Lower leg skin (tissue), 3 donors: ENCODE measurements at regions not wholly inside any gene's neighbourhood (a gene's known extent, or its start where the extent isn't known, plus 50 kb on each side); places are given as distances from the start of the nearest gene placed in this dataset.

ENCODE experiments used
- CTCF ChIP-seq, 3 donors: fragments of 450-650 bp; IDR thresholded peaks; one replicate each; pipeline ENCODE4 v1.5.1; 2016; ENCODE audit warnings: antibody characterized with exemption in 3 of 3, mild to moderate bottlenecking in 3 of 3, moderate library complexity in 2 of 3
- POLR2A ChIP-seq, 2 donors: fragments of 450-650 bp; IDR thresholded peaks; one replicate each; pipeline ENCODE4 v1.6.1; 2016 to 2017; ENCODE audit warnings: antibody characterized with exemption in 2 of 2, mild to moderate bottlenecking in 1 of 2, moderate library complexity in 1 of 2

- TF ChIP-seq CTCF (IDR thresholded peaks at IDR 0.05) (no peak), POLR2A (IDR thresholded peaks at IDR 0.05) (no peak)
These were observed 891.5 kb downstream of the SUCLG1 start for GRCh38 chr2:83567551-83567950.
